ENCODE measurements at regions not wholly inside any gene's neighbourhood (a gene's known extent, or its start where the extent isn't known, plus 50 kb on each side); places are given as distances from the start of the nearest gene placed in this dataset.

GRCh38 chr10:117425974-117426566 lies 50.8 kb upstream of the PDZD8 start:
- ChIA-PET CTCF (interaction anchor here (1.0 to 1.7 kb wide), 3 partner anchors 200 to 1025 kb away, joined by 3 to 6 read pairs (median 3); no protein-coding TSS in a partner anchor), POLR2A (no interaction called here)
- H3K9me2 ChIP-seq = no peaks in the 10 kb centered on the region
- TF ChIP-seq YY1 (IDR thresholded peaks at IDR 0.05; ENCODE audit: low read depth) = no peak
- no peak for TF ChIP-seq SMC3 (IDR thresholded peaks at IDR 0.05; ENCODE audit: low read depth, low read length)
- no peak for TF ChIP-seq TAF1 (IDR thresholded peaks at IDR 0.05; ENCODE audit: borderline replicate concordance, low read depth, low read length)
- no peak for TF ChIP-seq FOSL2 (IDR thresholded peaks at IDR 0.05; ENCODE audit: borderline replicate concordance, low read depth)
- no peak for TF ChIP-seq USF1 (IDR thresholded peaks at IDR 0.05; ENCODE audit: borderline replicate concordance, low read depth)
- no peak for TF ChIP-seq MEF2A (IDR thresholded peaks at IDR 0.05; ENCODE audit: borderline replicate concordance, low read depth)
- no peak for TF ChIP-seq CHD2 (IDR thresholded peaks at IDR 0.05; ENCODE audit: low read length, partially characterized antibody)
- no peak for TF ChIP-seq EZH2phosphoT487 (IDR thresholded peaks at IDR 0.05; ENCODE audit: borderline replicate concordance, low read depth)
- TF ChIP-seq, protein P1, sequence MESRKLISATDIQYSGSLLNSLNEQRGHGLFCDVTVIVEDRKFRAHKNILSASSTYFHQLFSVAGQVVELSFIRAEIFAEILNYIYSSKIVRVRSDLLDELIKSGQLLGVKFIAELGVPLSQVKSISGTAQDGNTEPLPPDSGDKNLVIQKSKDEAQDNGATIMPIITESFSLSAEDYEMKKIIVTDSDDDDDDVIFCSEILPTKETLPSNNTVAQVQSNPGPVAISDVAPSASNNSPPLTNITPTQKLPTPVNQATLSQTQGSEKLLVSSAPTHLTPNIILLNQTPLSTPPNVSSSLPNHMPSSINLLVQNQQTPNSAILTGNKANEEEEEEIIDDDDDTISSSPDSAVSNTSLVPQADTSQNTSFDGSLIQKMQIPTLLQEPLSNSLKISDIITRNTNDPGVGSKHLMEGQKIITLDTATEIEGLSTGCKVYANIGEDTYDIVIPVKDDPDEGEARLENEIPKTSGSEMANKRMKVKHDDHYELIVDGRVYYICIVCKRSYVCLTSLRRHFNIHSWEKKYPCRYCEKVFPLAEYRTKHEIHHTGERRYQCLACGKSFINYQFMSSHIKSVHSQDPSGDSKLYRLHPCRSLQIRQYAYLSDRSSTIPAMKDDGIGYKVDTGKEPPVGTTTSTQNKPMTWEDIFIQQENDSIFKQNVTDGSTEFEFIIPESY (IDR thresholded peaks at IDR 0.05; ENCODE audit: borderline replicate concordance, low read depth) = no peak
- no peak for TF ChIP-seq MXI1 (IDR thresholded peaks at IDR 0.05; ENCODE audit: low read depth, low read length)
- TF ChIP-seq, protein P2, sequence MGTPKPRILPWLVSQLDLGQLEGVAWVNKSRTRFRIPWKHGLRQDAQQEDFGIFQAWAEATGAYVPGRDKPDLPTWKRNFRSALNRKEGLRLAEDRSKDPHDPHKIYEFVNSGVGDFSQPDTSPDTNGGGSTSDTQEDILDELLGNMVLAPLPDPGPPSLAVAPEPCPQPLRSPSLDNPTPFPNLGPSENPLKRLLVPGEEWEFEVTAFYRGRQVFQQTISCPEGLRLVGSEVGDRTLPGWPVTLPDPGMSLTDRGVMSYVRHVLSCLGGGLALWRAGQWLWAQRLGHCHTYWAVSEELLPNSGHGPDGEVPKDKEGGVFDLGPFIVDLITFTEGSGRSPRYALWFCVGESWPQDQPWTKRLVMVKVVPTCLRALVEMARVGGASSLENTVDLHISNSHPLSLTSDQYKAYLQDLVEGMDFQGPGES (IDR thresholded peaks at IDR 0.05; ENCODE audit: low read depth, low read length) = no peak
- TF ChIP-seq RFX5 (IDR thresholded peaks at IDR 0.05; ENCODE audit: low read length) = no peak
- TF ChIP-seq FOXM1 (IDR thresholded peaks at IDR 0.05; ENCODE audit: low read depth) = no peak
- H3K79me2 ChIP-seq (ENCODE audit: insufficient read depth) = no peaks in the 10 kb centered on the region
- no peak overlapping the region for H3K4me3 ChIP-seq (ENCODE audit: low read depth in 2 of 2, low read length in 1 of 2)
- H2AFZ ChIP-seq (ENCODE audit: low read depth) = no peak overlapping the region
- H4K20me1 ChIP-seq (ENCODE audit: insufficient read depth) = no peaks in the 10 kb centered on the region
- no peak overlapping the region for H3K27ac ChIP-seq (ENCODE audit: low read depth in 2 of 2, low read length in 1 of 2)
- no peaks in the 10 kb centered on the region for H3K27me3 ChIP-seq (ENCODE audit: insufficient read depth)
- H3K9me3 ChIP-seq = no peaks in the 10 kb centered on the region
- H3K9ac ChIP-seq = no peak overlapping the region
- no peak overlapping the region for H3K4me2 ChIP-seq
- no peak for DNase-seq
- 22% methylated on average over 5 of the region's 5 CpGs for whole genome bisulfite sequencing (ENCODE audit: low lambda C conversion rate)
- H3K4me1 ChIP-seq (ENCODE audit: control insufficient read depth in 1 of 2, insufficient read depth in 2 of 2, low read depth in 1 of 2, low read length in 1 of 2) = no peaks in the 10 kb centered on the region
- H3K36me3 ChIP-seq (replicated peaks in 1 of 2; ENCODE audit: control insufficient read depth in 1 of 2, insufficient read depth in 2 of 2, low read length in 1 of 2) = no peaks in the 10 kb centered on the region
- no peaks in the 10 kb centered on the region for H3F3A ChIP-seq (replicated peaks; ENCODE audit: insufficient read depth)

Measured in SK-N-SH (cell line).